ENCODE measurements at regions not wholly inside any gene's neighbourhood (a gene's known extent, or its start where the extent isn't known, plus 50 kb on each side); places are given as distances from the start of the nearest gene placed in this dataset.

DNA sequence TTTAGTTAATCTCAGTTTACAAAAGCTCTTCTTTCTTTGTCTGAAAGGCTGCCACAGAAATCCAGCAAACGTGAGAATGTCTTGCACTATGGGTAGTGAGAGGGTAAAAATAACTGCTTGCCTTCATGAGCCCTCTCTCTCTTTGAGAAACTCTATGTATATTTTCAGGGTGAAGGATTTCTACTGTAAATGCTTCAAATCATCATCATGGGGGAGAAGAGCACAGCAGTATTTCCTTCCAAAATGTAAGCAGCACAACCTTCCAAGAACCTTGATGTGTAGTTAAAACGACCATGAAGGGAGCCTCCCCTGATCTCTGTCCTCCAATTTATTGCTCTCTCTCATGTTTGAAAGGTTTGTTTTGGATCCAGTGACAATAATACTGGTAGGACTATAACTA lies 141.3 kb upstream of the CENPW start:
- no peaks in the 10 kb centered on the region for H3K36me3 ChIP-seq (ENCODE audit: control insufficient read depth, insufficient read depth, low read length)
- CTCF ChIA-PET: no interaction called here
- no peaks in the 10 kb centered on the region for H3K9me3 ChIP-seq
- no peak overlapping the region for H3K4me3 ChIP-seq (ENCODE audit: low read depth, low read length)
- intact Hi-C loops (cut with micrococcal nuclease; ENCODE audit: unreplicated experiment): loop anchor here (5.0 kb wide), 1 partner anchor 114 kb away; no protein-coding TSS in a partner anchor
- Mint-ChIP-seq H3K9me3 (ENCODE audit: unreplicated experiment) (no peaks in the 10 kb centered on the region), H3K4me1 (ENCODE audit: low read depth, unreplicated experiment) (peaks cover 18% of the 10 kb centered on the region), H3K36me3 (ENCODE audit: insufficient read depth, unreplicated experiment) (no peaks in the 10 kb centered on the region), H3K27ac (ENCODE audit: unreplicated experiment) (no peak overlapping the region), H3K27me3 (ENCODE audit: insufficient read depth, unreplicated experiment) (no peaks in the 10 kb centered on the region), H3K4me3 (ENCODE audit: unreplicated experiment) (no peak overlapping the region)
- peaks cover 7% of the 10 kb centered on the region for H3K4me1 ChIP-seq
- H3K27me3 ChIP-seq (replicated peaks; ENCODE audit: control insufficient read depth, insufficient read depth, low read length): no peaks in the 10 kb centered on the region
- no peak for TF ChIP-seq CTCF (IDR thresholded peaks at IDR 0.05; ENCODE audit: insufficient read depth in 1 of 2, low read depth in 1 of 2, low read length in 1 of 2, severe bottlenecking in 1 of 2, unreplicated experiment in 1 of 2)
- POLR2A ChIA-PET: no interaction called here
- no TSS peak for BruUV-seq (replicated peaks)
- DNase-seq: no peak

- H3K27me3 ChIP-seq (replicated peaks; ENCODE audit: control insufficient read depth, insufficient read depth, low read length): no peaks in the 10 kb centered on the region
- H3K9me3 Mint-ChIP-seq (ENCODE audit: unreplicated experiment): no peaks in the 10 kb centered on the region
- intact Hi-C loops (cut with micrococcal nuclease; ENCODE audit: unreplicated experiment): loop anchor here (5.0 kb wide), 1 partner anchor 113 kb away; no protein-coding TSS in a partner anchor
- no peaks in the 10 kb centered on the region for H3K9me3 ChIP-seq
- H3K4me3 Mint-ChIP-seq (ENCODE audit: unreplicated experiment): no peak overlapping the region
- peaks cover 7% of the 10 kb centered on the region for H3K4me1 ChIP-seq
- BruUV-seq (replicated peaks): no TSS peak
- no peak overlapping the region for H3K4me3 ChIP-seq (ENCODE audit: low read depth, low read length)
- H3K27me3 Mint-ChIP-seq (ENCODE audit: insufficient read depth, unreplicated experiment): no peaks in the 10 kb centered on the region
- ChIA-PET POLR2A (no interaction called here), CTCF (no interaction called here)
- H3K4me1 Mint-ChIP-seq (ENCODE audit: low read depth, unreplicated experiment): peaks cover 18% of the 10 kb centered on the region
- H3K27ac Mint-ChIP-seq (ENCODE audit: unreplicated experiment): no peak overlapping the region
- no peaks in the 10 kb centered on the region for H3K36me3 Mint-ChIP-seq (ENCODE audit: insufficient read depth, unreplicated experiment)
- DNase-seq: no peak
- H3K36me3 ChIP-seq (ENCODE audit: control insufficient read depth, insufficient read depth, low read length): no peaks in the 10 kb centered on the region
- TF ChIP-seq CTCF (IDR thresholded peaks at IDR 0.05; ENCODE audit: insufficient read depth in 1 of 2, low read depth in 1 of 2, low read length in 1 of 2, severe bottlenecking in 1 of 2, unreplicated experiment in 1 of 2): no peak
These were observed 140.4 kb upstream of the CENPW start for GRCh38 chr6:126199466-126199865.

DNA sequence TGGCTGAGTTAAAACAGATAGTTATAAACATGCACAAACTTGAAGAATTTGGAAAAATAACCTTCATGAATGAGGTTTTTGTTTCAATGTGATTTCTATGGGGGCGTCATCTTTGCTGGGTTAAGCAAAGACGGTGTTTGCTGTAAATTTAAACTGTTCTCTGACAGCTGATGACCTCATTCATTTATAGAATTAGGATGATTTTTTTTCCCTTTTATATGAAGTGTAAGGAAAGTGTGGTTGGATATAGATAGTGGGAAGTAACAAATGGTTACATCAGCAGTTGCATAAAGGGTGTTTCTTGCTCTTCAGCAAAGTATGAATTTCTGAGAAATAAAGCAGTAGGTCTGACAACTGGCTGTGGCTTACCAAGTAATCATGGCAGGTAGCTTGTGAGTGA lies 137.2 kb upstream of the CENPW start:
- ChIA-PET CTCF (no interaction called here), POLR2A (no interaction called here)
- Mint-ChIP-seq H3K4me3 (ENCODE audit: unreplicated experiment) (no peak overlapping the region), H3K4me1 (ENCODE audit: low read depth, unreplicated experiment) (peaks cover 9% of the 10 kb centered on the region), H3K27ac (ENCODE audit: unreplicated experiment) (no peak overlapping the region), H3K36me3 (ENCODE audit: insufficient read depth, unreplicated experiment) (no peaks in the 10 kb centered on the region), H3K9me3 (ENCODE audit: unreplicated experiment) (no peaks in the 10 kb centered on the region), H3K27me3 (ENCODE audit: insufficient read depth, unreplicated experiment) (no peaks in the 10 kb centered on the region)
- H3K4me3 ChIP-seq (ENCODE audit: low read depth, low read length): no peak overlapping the region
- no peaks in the 10 kb centered on the region for H3K36me3 ChIP-seq (ENCODE audit: control insufficient read depth, insufficient read depth, low read length)
- no peaks in the 10 kb centered on the region for H3K9me3 ChIP-seq
- BruUV-seq (replicated peaks): no TSS peak
- intact Hi-C loops (cut with micrococcal nuclease; ENCODE audit: unreplicated experiment): no loop called here
- DNase-seq: no peak
- no peaks in the 10 kb centered on the region; the same call in 1 of the 2 replicates for H3K27me3 ChIP-seq (replicated peaks; ENCODE audit: control insufficient read depth, insufficient read depth, low read length)
- TF ChIP-seq CTCF (IDR thresholded peaks at IDR 0.05; ENCODE audit: insufficient read depth in 1 of 2, low read depth in 1 of 2, low read length in 1 of 2, severe bottlenecking in 1 of 2, unreplicated experiment in 1 of 2): no peak
- peaks cover 4% of the 10 kb centered on the region for H3K4me1 ChIP-seq

Measured in Caco-2 (cell line).